Rectal smooth muscle tissue (tissue), 1 donor: ENCODE measurements at regions not wholly inside any gene's neighbourhood (a gene's known extent, or its start where the extent isn't known, plus 50 kb on each side); places are given as distances from the start of the nearest gene placed in this dataset.
"Not testable (repeated sequence)": the region's sequence is repeated elsewhere in the genome, so short reads cannot be mapped to it uniquely, and the experiment has no call there.

ENCODE experiments used
- H3K27ac ChIP-seq: one replicate; pipeline ENCODE4 v1.7.0; 2013; ENCODE audit warnings: low read depth, low read length, inconsistent platforms
- H3K27me3 ChIP-seq: one replicate; pipeline ENCODE4 v1.7.0; 2013; ENCODE audit warnings: low read length; ENCODE audit not compliant: control insufficient read depth, insufficient read depth
- H3K36me3 ChIP-seq: one replicate; pipeline ENCODE4 v1.7.0; 2013; ENCODE audit warnings: low read length; ENCODE audit not compliant: control insufficient read depth, insufficient read depth
- H3K4me1 ChIP-seq: one replicate; pipeline ENCODE4 v1.7.0; 2013; ENCODE audit warnings: low read length; ENCODE audit not compliant: control insufficient read depth, insufficient read depth
- H3K4me3 ChIP-seq: one replicate; pipeline ENCODE4 v1.7.0; 2013; ENCODE audit warnings: low read length
- H3K9ac ChIP-seq: one replicate; pipeline ENCODE4 v1.7.0; 2013; ENCODE audit warnings: low read length

- H3K27me3 ChIP-seq, result no peaks in the 10 kb centered on the region
- H3K27ac ChIP-seq, result no peak overlapping the region
- no peak overlapping the region for H3K9ac ChIP-seq
- no peaks in the 10 kb centered on the region for H3K4me1 ChIP-seq
- no peaks in the 10 kb centered on the region for H3K36me3 ChIP-seq
- no peak overlapping the region for H3K4me3 ChIP-seq
Measured at GRCh38 chr10:4607681-4608080, 218.3 kb upstream of the AKR1E2 start.

GRCh38 chr10:4606856-4607636 lies 219.0 kb upstream of the AKR1E2 start:
- no peaks in the 10 kb centered on the region for H3K27me3 ChIP-seq
- H3K4me3 ChIP-seq, result no peak overlapping the region
- H3K9ac ChIP-seq, result no peak overlapping the region
- H3K27ac ChIP-seq, result no peak overlapping the region
- H3K36me3 ChIP-seq, result no peaks in the 10 kb centered on the region
- no peaks in the 10 kb centered on the region for H3K4me1 ChIP-seq

DNA sequence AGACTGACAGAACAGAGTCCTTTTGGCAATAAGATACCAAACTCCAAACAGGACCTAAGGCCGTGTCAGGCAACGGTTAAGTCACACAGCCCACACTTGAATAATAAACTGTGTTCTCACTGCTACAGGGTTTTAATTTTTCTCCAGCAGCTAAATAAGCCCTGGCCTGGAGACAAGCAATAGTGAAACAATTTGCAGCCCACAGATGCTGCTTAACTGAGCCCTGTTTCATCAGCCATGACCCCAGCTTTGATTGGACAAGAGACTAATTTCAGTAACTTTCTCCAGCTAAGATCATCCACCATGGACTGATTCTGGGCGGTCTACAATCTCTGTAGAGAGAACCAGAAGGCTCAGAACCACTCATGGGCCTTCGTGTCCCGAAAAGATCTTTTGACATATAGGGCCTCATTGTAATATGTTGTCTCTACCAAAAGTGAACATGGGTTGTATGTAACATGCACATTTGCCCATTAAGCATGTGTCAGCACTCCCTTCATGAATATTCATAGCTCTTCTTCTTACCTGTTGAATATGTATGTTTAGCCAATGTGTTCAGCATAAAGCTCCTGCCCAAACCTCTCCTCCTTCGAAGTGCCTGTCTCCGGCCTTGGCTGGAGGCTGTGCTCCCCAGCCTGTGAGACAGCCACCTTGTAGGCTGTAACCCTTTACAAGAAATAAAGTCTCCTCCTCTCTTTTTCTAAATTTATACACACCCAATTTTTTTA lies 223.1 kb upstream of the AKR1E2 start:
- Histone ChIP-seq H3K4me3 (no peak overlapping the region), H3K9ac (no peak overlapping the region), H3K27ac (no peak overlapping the region)

GRCh38 chr10:4599471-4599870 lies 226.5 kb upstream of the AKR1E2 start:
- H3K36me3 ChIP-seq, result no peaks in the 10 kb centered on the region
- H3K4me3 ChIP-seq, result no peak overlapping the region
- no peaks in the 10 kb centered on the region for H3K4me1 ChIP-seq
- no peak overlapping the region for H3K27ac ChIP-seq
- no peaks in the 10 kb centered on the region for H3K27me3 ChIP-seq
- H3K9ac ChIP-seq, result no peak overlapping the region

More for the DNA sequence above, 223.1 kb upstream of the AKR1E2 start:
- Histone ChIP-seq H3K36me3 (no peaks in the 10 kb centered on the region), H3K27me3 (no peaks in the 10 kb centered on the region), H3K4me1 (no peaks in the 10 kb centered on the region)

- not testable (repeated sequence) for H3K27ac ChIP-seq, H3K27me3 ChIP-seq, H3K36me3 ChIP-seq, H3K9ac ChIP-seq, H3K4me1 ChIP-seq, H3K4me3 ChIP-seq
Measured at GRCh38 chr10:4597898-4598297, 228.1 kb upstream of the AKR1E2 start.

DNA sequence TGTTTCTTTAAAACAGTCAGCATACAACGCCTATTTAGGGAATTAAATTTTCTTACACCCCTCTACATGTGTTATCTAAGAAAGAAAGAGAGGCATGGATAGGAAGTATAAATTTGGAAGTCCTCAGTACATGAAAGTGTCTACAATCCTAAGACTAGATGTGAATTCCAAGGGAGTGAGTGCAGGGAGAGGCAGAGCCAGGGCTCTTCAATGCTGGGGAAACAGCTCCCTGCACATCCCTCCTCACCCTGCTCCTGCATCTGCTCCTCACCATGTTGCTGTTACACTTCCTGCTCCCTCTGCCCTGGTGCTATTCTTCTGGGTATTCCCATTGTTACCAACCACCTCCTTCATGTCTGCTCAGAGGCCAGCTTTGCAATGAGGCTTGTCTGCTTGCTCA lies 229.1 kb upstream of the AKR1E2 start:
- Histone ChIP-seq H3K4me1 (no peaks in the 10 kb centered on the region), H3K36me3 (no peaks in the 10 kb centered on the region), H3K9ac (no peak overlapping the region), H3K4me3 (no peak overlapping the region), H3K27me3 (no peaks in the 10 kb centered on the region), H3K27ac (no peak overlapping the region)

GRCh38 chr10:4595719-4596319 lies 230.2 kb upstream of the AKR1E2 start:
- Histone ChIP-seq H3K9ac (no peak overlapping the region), H3K4me1 (no peaks in the 10 kb centered on the region), H3K27ac (no peak overlapping the region), H3K27me3 (no peaks in the 10 kb centered on the region), H3K36me3 (no peaks in the 10 kb centered on the region), H3K4me3 (no peak overlapping the region)

DNA sequence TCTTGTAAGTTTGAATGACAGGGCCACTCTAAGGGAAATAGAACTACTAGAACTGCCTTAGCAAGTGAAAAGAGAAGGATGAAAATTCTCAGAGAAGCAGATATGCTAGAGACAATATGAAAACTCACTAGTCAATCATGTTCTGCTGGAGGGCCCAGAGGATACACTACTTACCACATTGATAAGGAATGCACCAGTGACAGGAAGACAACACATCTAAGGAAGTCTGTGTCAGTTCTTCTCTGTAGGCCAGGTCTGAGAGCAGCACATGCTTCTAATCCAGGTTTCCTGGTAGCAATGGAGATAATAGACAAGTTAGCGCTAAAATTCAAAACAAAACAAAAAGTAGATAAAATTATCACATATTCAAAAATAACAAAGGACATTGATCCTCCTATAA lies 235.2 kb upstream of the AKR1E2 start:
- no peak overlapping the region for H3K27ac ChIP-seq
- no peak overlapping the region for H3K4me3 ChIP-seq
- H3K4me1 ChIP-seq, result peaks cover 3% of the 10 kb centered on the region
- H3K36me3 ChIP-seq, result no peaks in the 10 kb centered on the region
- H3K9ac ChIP-seq, result no peak overlapping the region
- H3K27me3 ChIP-seq, result no peaks in the 10 kb centered on the region

GRCh38 chr10:4588824-4589223 lies 237.2 kb upstream of the AKR1E2 start:
- Histone ChIP-seq H3K4me1 (peaks cover 3% of the 10 kb centered on the region), H3K9ac (no peak overlapping the region), H3K27ac (no peak overlapping the region), H3K4me3 (no peak overlapping the region), H3K36me3 (no peaks in the 10 kb centered on the region), H3K27me3 (no peaks in the 10 kb centered on the region)

GRCh38 chr10:4587466-4587865 lies 238.5 kb upstream of the AKR1E2 start:
- Histone ChIP-seq H3K9ac (no peak overlapping the region), H3K4me1 (peaks cover 3% of the 10 kb centered on the region), H3K27me3 (no peaks in the 10 kb centered on the region), H3K36me3 (no peaks in the 10 kb centered on the region), H3K27ac (no peak overlapping the region), H3K4me3 (no peak overlapping the region)

DNA sequence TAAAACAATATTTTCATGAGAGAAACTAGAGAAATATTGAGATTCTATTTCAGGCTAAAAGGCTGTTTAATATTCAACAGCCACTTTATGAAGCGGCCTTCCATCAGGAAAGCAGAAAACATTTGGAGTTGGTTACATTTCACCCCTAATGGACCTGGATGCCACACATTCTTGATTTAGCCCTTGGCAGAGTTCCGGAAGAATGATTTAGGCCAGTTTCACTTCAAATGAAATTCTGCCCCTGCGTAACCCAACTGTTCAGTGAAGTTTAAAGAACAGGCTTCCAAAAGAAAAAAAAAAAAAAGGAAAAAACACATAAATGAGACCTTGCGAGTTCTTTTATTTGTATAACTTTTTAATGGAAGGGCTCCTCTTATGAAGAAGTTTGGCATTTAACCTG lies 239.2 kb upstream of the AKR1E2 start:
- H3K27me3 ChIP-seq, result no peaks in the 10 kb centered on the region
- H3K27ac ChIP-seq, result no peak overlapping the region
- no peak overlapping the region for H3K9ac ChIP-seq
- no peaks in the 10 kb centered on the region for H3K36me3 ChIP-seq
- H3K4me1 ChIP-seq, result peaks cover 3% of the 10 kb centered on the region
- no peak overlapping the region for H3K4me3 ChIP-seq

DNA sequence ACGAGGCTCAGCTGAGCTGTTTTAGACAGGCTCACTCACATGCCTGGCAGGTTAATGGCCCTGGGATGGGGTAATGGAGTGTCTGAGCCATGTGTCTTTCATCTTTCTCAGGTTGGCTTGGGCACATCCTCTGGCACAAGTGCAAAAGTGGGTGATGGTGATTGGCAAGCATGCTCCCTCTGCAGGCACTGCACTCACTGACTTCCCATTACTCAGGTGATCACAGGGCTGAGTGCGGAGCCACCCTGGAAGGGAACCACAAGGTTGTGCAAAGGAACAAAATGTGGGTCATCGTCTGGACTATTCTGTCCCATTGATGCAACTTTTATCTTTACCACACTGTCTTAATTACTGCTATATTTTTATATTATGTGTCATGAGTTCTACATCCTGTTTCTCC lies 244.1 kb upstream of the AKR1E2 start:
- no peaks in the 10 kb centered on the region for H3K27me3 ChIP-seq
- H3K27ac ChIP-seq, result no peak overlapping the region
- peaks cover under 1% of the 10 kb centered on the region for H3K4me1 ChIP-seq
- H3K36me3 ChIP-seq, result no peaks in the 10 kb centered on the region
- H3K9ac ChIP-seq, result no peak overlapping the region
- H3K4me3 ChIP-seq, result no peak overlapping the region
